AG09309 (cell line): ENCODE measurements at regions not wholly inside any gene's neighbourhood (a gene's known extent, or its start where the extent isn't known, plus 50 kb on each side); places are given as distances from the start of the nearest gene placed in this dataset.

Experiments
- DNase-seq: peaks from one replicate; pipeline ENCODE4 v3.0.0-alpha.2; 2010; ENCODE audit warnings: low read depth
- H3K4me3 ChIP-seq: 2 replicates; pipeline ENCODE4 v1.5.1; 2011; ENCODE audit warnings: mild to moderate bottlenecking, low read depth, low read length, moderate library complexity; ENCODE audit not compliant: control insufficient read depth
- CTCF ChIP-seq: IDR thresholded peaks from 2 replicates; pipeline ENCODE4 v1.5.1; 2011; ENCODE audit warnings: mild to moderate bottlenecking, low read depth, low read length, inconsistent platforms; ENCODE audit not compliant: insufficient read depth, control insufficient read depth; ENCODE audit errors: missing control alignments

GRCh38 chr13:80862456-80862855 is 521.5 kb upstream of the SPRY2 start:
- no peak for DNase-seq
- no peak for TF ChIP-seq CTCF
- no peak overlapping the region for H3K4me3 ChIP-seq

GRCh38 chr13:80860845-80861244 is 519.9 kb upstream of the SPRY2 start:
- no peak for TF ChIP-seq CTCF
- no peak overlapping the region for H3K4me3 ChIP-seq
- DNase-seq: no peak

- no peak overlapping the region for H3K4me3 ChIP-seq
- no peak for TF ChIP-seq CTCF
- no peak for DNase-seq
Measured at GRCh38 chr13:80858131-80858530, 517.2 kb upstream of the SPRY2 start.

GRCh38 chr13:80857321-80857720 is 516.4 kb upstream of the SPRY2 start:
- TF ChIP-seq CTCF: no peak
- no peak overlapping the region for H3K4me3 ChIP-seq
- no peak for DNase-seq

GRCh38 chr13:80850771-80851170 is 509.8 kb upstream of the SPRY2 start:
- DNase-seq: no peak
- no peak overlapping the region for H3K4me3 ChIP-seq
- no peak for TF ChIP-seq CTCF

- DNase-seq: no peak
- no peak overlapping the region for H3K4me3 ChIP-seq
- no peak for TF ChIP-seq CTCF
Measured at GRCh38 chr13:80844164-80844563, 503.2 kb upstream of the SPRY2 start.

GRCh38 chr13:80841414-80841813 is 500.5 kb upstream of the SPRY2 start:
- no peak for DNase-seq
- TF ChIP-seq CTCF: no peak
- no peak overlapping the region for H3K4me3 ChIP-seq
